Brain microvascular endothelial cell (primary cell): ENCODE measurements at regions not wholly inside any gene's neighbourhood (a gene's known extent, or its start where the extent isn't known, plus 50 kb on each side); places are given as distances from the start of the nearest gene placed in this dataset.

Experiments
- DNase-seq: peaks from one replicate; pipeline ENCODE4 v3.0.0-alpha.2; 2020
- H3K27ac ChIP-seq: fragments of 250-450 bp; sonication (Bioruptor Pico); 2 replicates; pipeline ENCODE4 v1.5.1; 2020; ENCODE audit warnings: mild to moderate bottlenecking, moderate library complexity
- H3K27me3 ChIP-seq: fragments of 250-450 bp; sonication (Bioruptor Pico); replicated peaks from 2 replicates; pipeline ENCODE4 v1.5.1; 2020; ENCODE audit warnings: mild to moderate bottlenecking
- H3K36me3 ChIP-seq: fragments of 250-450 bp; sonication (Bioruptor Pico); replicated peaks from 2 replicates; pipeline ENCODE4 v1.5.1; 2020; ENCODE audit warnings: mild to moderate bottlenecking
- H3K4me3 ChIP-seq: 2 replicates; pipeline ENCODE4 v1.5.1; 2011; ENCODE audit warnings: low read depth, mild to moderate bottlenecking, control low read depth, low read length, moderate library complexity
- CTCF ChIP-seq: IDR thresholded peaks from 2 replicates; pipeline ENCODE4 v1.5.1; 2011; ENCODE audit warnings: low read depth, mild to moderate bottlenecking, moderate library complexity, low read length, control low read depth, inconsistent platforms; ENCODE audit errors: missing control alignments
- in situ Hi-C: cut with HindIII; loops from 2 replicates; pipeline ENCODE4 v1.10.0; 2017; ENCODE audit warnings: low sequenced_read_pairs, low pct_ligation_motif_present

DNA sequence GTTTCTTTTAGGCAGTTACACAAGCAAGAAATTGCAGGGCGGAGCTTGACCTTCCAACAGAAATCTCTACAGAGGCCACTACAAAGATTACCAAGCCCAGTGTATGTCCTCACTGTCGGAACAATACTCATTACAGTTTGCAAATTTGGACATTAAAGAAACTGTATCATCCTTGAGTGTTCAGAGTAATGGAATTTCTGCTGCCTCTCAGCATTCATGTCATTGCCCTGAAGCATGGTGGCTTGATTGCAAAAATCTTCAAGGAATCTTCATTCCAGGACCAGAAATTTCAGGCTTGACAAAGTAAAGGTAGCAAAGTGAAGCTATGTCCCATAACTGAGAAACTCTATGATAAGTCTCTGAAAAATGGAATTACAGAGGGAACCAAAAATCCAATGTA is 134.6 kb upstream of the MAP3K1 start:
- in situ Hi-C loops, result no loop called here
- TF ChIP-seq CTCF, result no peak
- no peak overlapping the region for H3K4me3 ChIP-seq
- no peak for DNase-seq
- H3K27ac ChIP-seq, result peak overlapping the region; percentile 29
- no peaks in the 10 kb centered on the region for H3K36me3 ChIP-seq
- H3K27me3 ChIP-seq, result no peaks in the 10 kb centered on the region

- no peak for TF ChIP-seq CTCF
- Histone ChIP-seq H3K36me3 (no peaks in the 10 kb centered on the region), H3K27ac (no peak overlapping the region), H3K4me3 (no peak overlapping the region), H3K27me3 (no peaks in the 10 kb centered on the region)
- no peak for DNase-seq
- in situ Hi-C loops, result no loop called here
Measured at GRCh38 chr5:56677690-56678305, 137.6 kb upstream of the MAP3K1 start.

DNA sequence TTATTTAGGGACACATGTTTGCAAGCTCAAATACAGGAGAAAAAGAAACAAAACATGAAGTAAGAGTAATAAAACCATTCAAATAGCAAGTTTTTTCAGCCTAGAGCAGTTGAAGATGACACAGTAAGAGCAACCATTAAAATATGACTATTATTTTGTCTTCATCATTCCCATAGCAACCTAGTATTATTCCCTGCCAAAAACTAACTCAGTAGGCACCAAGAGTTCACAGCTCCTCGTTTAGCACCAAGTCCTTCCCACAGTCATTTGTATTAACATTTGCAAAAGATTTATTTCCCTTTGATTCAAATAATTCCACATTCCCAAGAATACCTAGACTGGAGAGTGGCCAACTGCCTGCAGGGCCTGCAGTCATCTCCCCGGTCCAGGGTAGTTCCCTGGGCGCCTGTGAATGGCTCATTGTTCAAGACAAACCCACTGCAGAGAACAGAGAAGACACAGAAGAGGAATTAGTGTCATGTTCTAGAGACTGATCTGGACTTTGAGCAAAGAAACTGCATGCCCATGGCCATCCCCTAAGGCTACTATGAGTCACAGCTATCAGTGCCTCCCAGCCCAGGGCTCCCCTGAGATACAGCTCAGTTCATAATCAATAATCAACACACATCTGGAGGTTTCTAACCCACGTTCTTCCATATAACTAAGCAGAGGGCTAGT is 139.1 kb upstream of the MAP3K1 start:
- H3K4me3 ChIP-seq, result no peak overlapping the region
- in situ Hi-C loops, result no loop called here
- no peaks in the 10 kb centered on the region for H3K36me3 ChIP-seq
- no peak for DNase-seq
- no peak overlapping the region for H3K27ac ChIP-seq
- H3K27me3 ChIP-seq, result no peaks in the 10 kb centered on the region
- no peak for TF ChIP-seq CTCF

DNA sequence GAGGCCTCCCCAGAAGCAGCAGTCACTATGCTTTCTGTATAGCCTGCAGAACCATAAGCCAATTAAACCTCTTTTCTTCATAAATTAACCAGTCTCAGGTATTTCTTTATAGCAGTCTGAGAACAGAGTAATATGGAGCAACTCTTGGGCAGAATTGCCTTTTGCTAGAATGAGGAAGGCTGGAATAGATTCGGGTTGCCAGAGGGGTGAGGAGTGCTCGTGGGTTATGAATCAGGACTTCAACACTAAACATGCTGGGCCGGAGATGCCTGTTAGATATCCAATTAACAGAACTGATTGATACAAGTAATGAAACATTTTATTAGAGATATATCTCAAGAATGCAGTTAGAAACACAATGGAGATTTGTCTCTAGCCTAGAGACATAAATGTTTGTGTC is 140.9 kb upstream of the MAP3K1 start:
- in situ Hi-C loops, result no loop called here
- no peak overlapping the region for H3K27ac ChIP-seq
- no peak for DNase-seq
- H3K4me3 ChIP-seq, result no peak overlapping the region
- no peaks in the 10 kb centered on the region for H3K27me3 ChIP-seq
- TF ChIP-seq CTCF, result no peak
- H3K36me3 ChIP-seq, result no peaks in the 10 kb centered on the region

DNA sequence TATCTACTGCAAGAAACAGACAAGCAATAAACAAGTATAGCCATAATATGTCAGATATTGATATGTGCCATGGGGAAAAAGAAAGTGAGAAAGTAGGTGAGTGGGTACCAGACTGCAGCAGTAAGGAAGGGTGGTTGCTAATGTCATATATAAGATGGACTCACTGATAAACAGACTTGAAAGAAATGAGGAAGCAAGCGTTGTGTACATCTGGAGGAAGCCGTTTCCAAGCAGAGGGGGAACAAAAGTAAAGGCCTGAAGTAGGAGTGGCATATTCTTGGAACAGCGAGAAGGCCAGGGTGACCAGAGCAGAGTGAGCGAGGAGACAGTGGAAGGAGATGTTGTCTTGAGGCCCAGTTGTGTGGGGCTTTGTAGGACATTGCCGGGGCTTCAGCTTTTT is 142.2 kb upstream of the MAP3K1 start:
- H3K27me3 ChIP-seq, result no peaks in the 10 kb centered on the region
- H3K36me3 ChIP-seq, result no peaks in the 10 kb centered on the region
- H3K27ac ChIP-seq, result no peak overlapping the region
- TF ChIP-seq CTCF, result no peak
- DNase-seq, result no peak
- no peak overlapping the region for H3K4me3 ChIP-seq
- in situ Hi-C loops, result no loop called here

DNA sequence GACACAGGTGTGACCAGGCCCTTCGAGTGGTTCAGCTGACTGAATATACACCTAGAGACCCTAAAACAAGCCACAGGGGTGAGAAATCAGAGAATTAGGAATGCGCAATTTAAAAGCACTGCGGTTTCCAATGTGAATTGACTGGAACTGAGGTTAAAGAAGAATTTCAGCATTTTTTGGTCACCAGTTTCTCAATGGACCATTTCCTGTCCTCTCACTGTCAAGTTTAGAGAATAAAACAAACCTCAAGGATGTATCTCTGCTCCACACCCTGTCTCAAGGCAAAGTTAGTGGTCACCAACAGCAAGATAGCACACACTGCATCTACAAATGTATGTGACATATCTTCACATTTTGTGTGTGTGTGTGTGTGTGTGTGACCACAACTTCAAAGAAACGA is 143.8 kb upstream of the MAP3K1 start:
- in situ Hi-C loops, result no loop called here
- Histone ChIP-seq H3K27me3 (no peaks in the 10 kb centered on the region), H3K36me3 (no peaks in the 10 kb centered on the region), H3K4me3 (no peak overlapping the region), H3K27ac (no peak overlapping the region)
- no peak for TF ChIP-seq CTCF
- no peak for DNase-seq
